SK-N-SH treated with all-trans-retinoic acid at 6 μM for 48 hours (cell line): ENCODE measurements at regions not wholly inside any gene's neighbourhood (a gene's known extent, or its start where the extent isn't known, plus 50 kb on each side); places are given as distances from the start of the nearest gene placed in this dataset.

ENCODE experiments used
- ATAC-seq: fragments of 200-7000 bp; cut with Tn5 transposase; 3 replicates; pipeline ENCODE4 v1.9.1; 2020; ENCODE audit warnings: mild to moderate bottlenecking, moderate library complexity
- ARNTL ChIP-seq: fragments of 450-650 bp; formaldehyde crosslinking; IDR thresholded peaks from 2 replicates; pipeline ENCODE4 v1.5.0; 2020; ENCODE audit warnings: low read depth, mild to moderate bottlenecking, moderate library complexity, borderline replicate concordance
- BACH2 ChIP-seq: fragments of 250-450 bp; sonication (Bioruptor Pico); IDR thresholded peaks from 2 replicates; pipeline ENCODE4 v1.9.0; 2021; ENCODE audit warnings: mild to moderate bottlenecking, borderline replicate concordance
- CREB5 ChIP-seq: fragments of 250-450 bp; sonication (Bioruptor Pico); IDR thresholded peaks from 2 replicates; pipeline ENCODE4 v1.5.1; 2020; ENCODE audit warnings: low read depth, mild to moderate bottlenecking, moderate library complexity
- CSDC2 ChIP-seq: fragments of 250-450 bp; sonication (Bioruptor Pico); IDR thresholded peaks from 2 replicates; pipeline ENCODE4 v1.5.0; 2020; ENCODE audit warnings: mild to moderate bottlenecking, moderate library complexity
- GLIS3 ChIP-seq: fragments of 250-450 bp; sonication (Bioruptor Pico); IDR thresholded peaks from 2 replicates; pipeline ENCODE4 v1.5.0; 2020; ENCODE audit warnings: mild to moderate bottlenecking, moderate library complexity
- ISL1 ChIP-seq: fragments of 250-450 bp; sonication (Bioruptor Pico); IDR thresholded peaks from 2 replicates; pipeline ENCODE4 v2.1.2; 2022; ENCODE audit warnings: mild to moderate bottlenecking, moderate library complexity
- OSR1 ChIP-seq: fragments of 250-450 bp; sonication (Bioruptor Pico); IDR thresholded peaks from 2 replicates; pipeline ENCODE4 v1.8.0; 2022; ENCODE audit warnings: moderate library complexity, mild to moderate bottlenecking, inconsistent platforms
- PATZ1 ChIP-seq: fragments of 250-450 bp; sonication (Bioruptor Pico); IDR thresholded peaks from 2 replicates; pipeline ENCODE4 v1.8.0; 2020; ENCODE audit warnings: mild to moderate bottlenecking, moderate library complexity, borderline replicate concordance
- POU6F1 ChIP-seq: fragments of 250-450 bp; sonication (Bioruptor Pico); IDR thresholded peaks from 2 replicates; pipeline ENCODE4 v1.8.0; 2021; ENCODE audit warnings: low read depth, mild to moderate bottlenecking, moderate library complexity, borderline replicate concordance
- RARB ChIP-seq: fragments of 250-450 bp; sonication (Bioruptor Pico); IDR thresholded peaks from 2 replicates; pipeline ENCODE4 v1.8.0; 2021; ENCODE audit warnings: mild to moderate bottlenecking, moderate library complexity
- SNAI2 ChIP-seq: fragments of 250-450 bp; sonication (Bioruptor Pico); IDR thresholded peaks from 2 replicates; pipeline ENCODE4 v1.5.0; 2020; ENCODE audit warnings: mild to moderate bottlenecking, moderate library complexity
- TCF4 ChIP-seq: fragments of 250-450 bp; sonication (Bioruptor Pico); IDR thresholded peaks from 2 replicates; pipeline ENCODE4 v1.8.0; 2021; ENCODE audit warnings: mild to moderate bottlenecking, moderate library complexity, borderline replicate concordance
- TOX ChIP-seq: fragments of 250-450 bp; sonication (Bioruptor Pico); IDR thresholded peaks from 2 replicates; pipeline ENCODE4 v1.8.0; 2021; ENCODE audit warnings: mild to moderate bottlenecking, moderate library complexity, borderline replicate concordance
- TSHZ2 ChIP-seq: fragments of 250-450 bp; sonication (Bioruptor Pico); IDR thresholded peaks from 2 replicates; pipeline ENCODE4 v1.5.0; 2020; ENCODE audit warnings: mild to moderate bottlenecking, moderate library complexity
- ZC3H10 ChIP-seq: fragments of 250-450 bp; sonication (Bioruptor Pico); IDR thresholded peaks from 2 replicates; pipeline ENCODE4 v1.5.1; 2021; ENCODE audit warnings: mild to moderate bottlenecking, moderate library complexity
- ZFP3 ChIP-seq: fragments of 250-450 bp; sonication (Bioruptor Pico); IDR thresholded peaks from 2 replicates; pipeline ENCODE4 v1.5.0; 2020; ENCODE audit warnings: mild to moderate bottlenecking, moderate library complexity
- ZFP30 ChIP-seq: fragments of 450-650 bp; formaldehyde crosslinking; IDR thresholded peaks from 2 replicates; pipeline ENCODE4 v1.5.0; 2022; ENCODE audit warnings: mild to moderate bottlenecking, moderate library complexity
- ZNF565 ChIP-seq: fragments of 450-650 bp; formaldehyde crosslinking; conservative IDR thresholded peaks from 2 replicates; pipeline ENCODE4 v1.5.0; 2020; ENCODE audit warnings: low read depth, mild to moderate bottlenecking, moderate library complexity
- ZNF70 ChIP-seq: fragments of 450-650 bp; formaldehyde crosslinking; IDR thresholded peaks from 2 replicates; pipeline ENCODE4 v1.5.0; 2020; ENCODE audit warnings: mild to moderate bottlenecking, moderate library complexity
- ZNF8 ChIP-seq: fragments of 450-650 bp; formaldehyde crosslinking; IDR thresholded peaks from 2 replicates; pipeline ENCODE4 v1.5.0; 2020; ENCODE audit warnings: mild to moderate bottlenecking, moderate library complexity

GRCh38 chr10:1978584-1978983 is 241.3 kb upstream of the ADARB2 start:
- TF ChIP-seq GLIS3 (CRISPR knock-in tag) (no peak), CSDC2 (CRISPR knock-in tag) (no peak), ZFP30 (CRISPR knock-in tag) (no peak), TOX (CRISPR knock-in tag) (no peak), ZNF70 (CRISPR knock-in tag) (no peak), CREB5 (CRISPR knock-in tag) (no peak), PATZ1 (CRISPR knock-in tag) (no peak), OSR1 (CRISPR knock-in tag) (no peak), SNAI2 (no peak), ZNF8 (CRISPR knock-in tag) (no peak), ZFP3 (no peak), ZC3H10 (CRISPR knock-in tag) (no peak), ZNF565 (no peak), RARB (CRISPR knock-in tag) (no peak), ARNTL (CRISPR knock-in tag) (no peak), TCF4 (CRISPR knock-in tag) (no peak)
- no peak for ATAC-seq

GRCh38 chr10:1977461-1977860 is 240.1 kb upstream of the ADARB2 start:
- TF ChIP-seq ZNF565, result no peak
- no peak for TF ChIP-seq TOX (CRISPR knock-in tag)
- no peak for TF ChIP-seq CREB5 (CRISPR knock-in tag)
- TF ChIP-seq ZNF8 (CRISPR knock-in tag), result no peak
- TF ChIP-seq PATZ1 (CRISPR knock-in tag), result no peak
- no peak for TF ChIP-seq BACH2 (CRISPR knock-in tag)
- TF ChIP-seq ZFP30 (CRISPR knock-in tag), result no peak
- TF ChIP-seq ZFP3, result no peak
- no peak for TF ChIP-seq OSR1 (CRISPR knock-in tag)
- TF ChIP-seq GLIS3 (CRISPR knock-in tag), result no peak
- TF ChIP-seq ISL1 (CRISPR knock-in tag), result no peak
- TF ChIP-seq RARB (CRISPR knock-in tag), result no peak
- TF ChIP-seq TSHZ2 (CRISPR knock-in tag), result no peak
- no peak for TF ChIP-seq ZC3H10 (CRISPR knock-in tag)
- no peak for TF ChIP-seq POU6F1 (CRISPR knock-in tag)
- no peak for TF ChIP-seq CSDC2 (CRISPR knock-in tag)
- no peak for ATAC-seq
